Astrocyte (in vitro differentiated cells and primary cell): ENCODE measurements at regions not wholly inside any gene's neighbourhood (a gene's known extent, or its start where the extent isn't known, plus 50 kb on each side); places are given as distances from the start of the nearest gene placed in this dataset.

ENCODE experiments used
- DNase-seq: peaks from one replicate; pipeline ENCODE4 v3.0.0-alpha.2; 2010; ENCODE audit warnings: low read depth
- FAIRE-seq: peaks from 2 replicates; lab custom pipeline; 2011; peaks lifted over from hg19 to GRCh38; lab: Jason Lieb, UNC
- H2AFZ ChIP-seq: 2 replicates; pipeline ENCODE4 v1.6.0; 2012; ENCODE audit warnings: low read depth, low read length, inconsistent platforms
- H3K27ac ChIP-seq: 2 replicates; pipeline ENCODE4 v1.5.1; 2011; ENCODE audit warnings: low read depth, low read length, inconsistent platforms
- H3K27me3 ChIP-seq: 2 replicates; pipeline ENCODE4 v1.6.0; 2011; ENCODE audit warnings: low read length, inconsistent platforms; ENCODE audit not compliant: insufficient read depth
- H3K36me3 ChIP-seq: 2 replicates; pipeline ENCODE4 v1.5.1; 2011; ENCODE audit warnings: low read length, inconsistent platforms; ENCODE audit not compliant: insufficient read depth
- H3K4me1 ChIP-seq: 2 replicates; pipeline ENCODE4 v1.5.1; 2011; ENCODE audit warnings: low read length, inconsistent platforms; ENCODE audit not compliant: insufficient read depth
- H3K4me2 ChIP-seq: 2 replicates; pipeline ENCODE4 v1.6.0; 2012; ENCODE audit warnings: low read length, inconsistent platforms
- H3K4me3 ChIP-seq: 2 replicates; pipeline ENCODE4 v1.5.1; 2011; ENCODE audit warnings: low read depth, mild to moderate bottlenecking, low read length, inconsistent platforms; ENCODE audit not compliant: insufficient read depth
- H3K79me2 ChIP-seq: 2 replicates; pipeline ENCODE4 v1.6.0; 2012; ENCODE audit warnings: mild to moderate bottlenecking, low read length, inconsistent platforms; ENCODE audit not compliant: insufficient read depth
- H3K9ac ChIP-seq: 2 replicates; pipeline ENCODE4 v1.6.0; 2012; ENCODE audit warnings: mild to moderate bottlenecking, low read length, inconsistent platforms
- H3K9me3 ChIP-seq: 2 replicates; pipeline ENCODE4 v1.5.1; 2012; ENCODE audit warnings: low read depth, mild to moderate bottlenecking, low read length, inconsistent platforms; ENCODE audit not compliant: insufficient read depth
- H4K20me1 ChIP-seq: 2 replicates; pipeline ENCODE4 v1.6.0; 2012; ENCODE audit warnings: low read length, inconsistent platforms; ENCODE audit not compliant: insufficient read depth
- H3K27ac Mint-ChIP-seq: one replicate; pipeline ENCODE4 v1.8.0; 2021; ENCODE audit warnings: mild to moderate bottlenecking, mixed read lengths; ENCODE audit not compliant: unreplicated experiment
- H3K27me3 Mint-ChIP-seq: one replicate; pipeline ENCODE4 v1.8.0; 2021; ENCODE audit warnings: low read depth, mixed read lengths; ENCODE audit not compliant: unreplicated experiment
- H3K36me3 Mint-ChIP-seq: one replicate; pipeline ENCODE4 v1.8.0; 2021; ENCODE audit warnings: low read depth, mixed read lengths; ENCODE audit not compliant: unreplicated experiment
- H3K4me1 Mint-ChIP-seq: one replicate; pipeline ENCODE4 v1.8.0; 2021; ENCODE audit warnings: low read depth, mixed read lengths; ENCODE audit not compliant: unreplicated experiment
- H3K4me3 Mint-ChIP-seq: one replicate; pipeline ENCODE4 v1.8.0; 2021; ENCODE audit warnings: mild to moderate bottlenecking, moderate library complexity, mixed read lengths; ENCODE audit not compliant: unreplicated experiment
- H3K9me3 Mint-ChIP-seq: one replicate; pipeline ENCODE4 v1.8.0; 2021; ENCODE audit warnings: mild to moderate bottlenecking, mixed read lengths; ENCODE audit not compliant: unreplicated experiment
- EZH2 ChIP-seq: IDR thresholded peaks from 2 replicates; pipeline ENCODE4 v1.6.1; 2012; ENCODE audit warnings: mild to moderate bottlenecking, low read length, inconsistent platforms; ENCODE audit not compliant: insufficient read depth
- TF ChIP-seq, protein P1 (sequence below): IDR thresholded peaks from 2 replicates; pipeline ENCODE4 v1.5.1; 2011; ENCODE audit warnings: low read depth, mild to moderate bottlenecking, inconsistent platforms, low read length, moderate library complexity; ENCODE audit not compliant: insufficient read depth

- H3K4me2 ChIP-seq, result no peak overlapping the region
- TF ChIP-seq, protein P1, sequence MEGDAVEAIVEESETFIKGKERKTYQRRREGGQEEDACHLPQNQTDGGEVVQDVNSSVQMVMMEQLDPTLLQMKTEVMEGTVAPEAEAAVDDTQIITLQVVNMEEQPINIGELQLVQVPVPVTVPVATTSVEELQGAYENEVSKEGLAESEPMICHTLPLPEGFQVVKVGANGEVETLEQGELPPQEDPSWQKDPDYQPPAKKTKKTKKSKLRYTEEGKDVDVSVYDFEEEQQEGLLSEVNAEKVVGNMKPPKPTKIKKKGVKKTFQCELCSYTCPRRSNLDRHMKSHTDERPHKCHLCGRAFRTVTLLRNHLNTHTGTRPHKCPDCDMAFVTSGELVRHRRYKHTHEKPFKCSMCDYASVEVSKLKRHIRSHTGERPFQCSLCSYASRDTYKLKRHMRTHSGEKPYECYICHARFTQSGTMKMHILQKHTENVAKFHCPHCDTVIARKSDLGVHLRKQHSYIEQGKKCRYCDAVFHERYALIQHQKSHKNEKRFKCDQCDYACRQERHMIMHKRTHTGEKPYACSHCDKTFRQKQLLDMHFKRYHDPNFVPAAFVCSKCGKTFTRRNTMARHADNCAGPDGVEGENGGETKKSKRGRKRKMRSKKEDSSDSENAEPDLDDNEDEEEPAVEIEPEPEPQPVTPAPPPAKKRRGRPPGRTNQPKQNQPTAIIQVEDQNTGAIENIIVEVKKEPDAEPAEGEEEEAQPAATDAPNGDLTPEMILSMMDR, result no peak
- no peak for TF ChIP-seq EZH2
- H3K27ac Mint-ChIP-seq, result no peak overlapping the region
Measured at GRCh38 chr12:107560165-107560898, 125.3 kb upstream of the PWP1 start.

DNA sequence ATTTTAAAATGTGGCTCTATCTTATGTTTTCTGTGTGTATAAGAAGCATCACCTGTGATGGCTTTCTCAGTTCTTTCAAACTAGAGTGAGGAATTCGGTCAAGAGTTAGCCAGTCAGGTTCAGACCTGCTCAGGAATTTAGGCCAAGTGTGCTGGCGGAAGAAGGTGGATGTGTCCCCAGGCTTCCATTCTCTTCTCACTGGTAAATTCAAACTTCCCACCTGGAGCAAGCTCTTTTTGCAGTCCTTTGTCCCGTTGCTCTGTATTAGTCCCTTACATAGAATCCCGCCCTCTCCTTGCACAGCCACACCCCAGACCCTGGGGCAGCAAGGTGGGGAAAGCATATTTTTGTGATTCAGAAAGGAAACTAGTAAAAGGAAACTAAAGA lies 124.7 kb upstream of the PWP1 start:
- Histone ChIP-seq H3K36me3 (no peaks in the 10 kb centered on the region), H4K20me1 (no peaks in the 10 kb centered on the region), H3K4me1 (no peaks in the 10 kb centered on the region), H3K79me2 (no peaks in the 10 kb centered on the region), H3K4me3 (no peak overlapping the region), H3K9ac (no peak overlapping the region), H3K4me2 (no peak overlapping the region), H3K27ac (no peak overlapping the region), H3K9me3 (no peaks in the 10 kb centered on the region), H3K27me3 (no peaks in the 10 kb centered on the region), H2AFZ (no peak overlapping the region)
- Mint-ChIP-seq H3K9me3 (no peaks in the 10 kb centered on the region), H3K4me3 (no peak overlapping the region), H3K27me3 (no peaks in the 10 kb centered on the region), H3K27ac (no peak overlapping the region), H3K36me3 (no peaks in the 10 kb centered on the region), H3K4me1 (peaks cover 2% of the 10 kb centered on the region)
- FAIRE-seq (no peak), DNase-seq (no peak)
- TF ChIP-seq, protein P1, result no peak
- TF ChIP-seq EZH2, result no peak

More at GRCh38 chr12:107560165-107560898, 125.3 kb upstream of the PWP1 start:
- H3K9ac ChIP-seq, result no peak overlapping the region
- no peaks in the 10 kb centered on the region for H3K27me3 Mint-ChIP-seq
- no peaks in the 10 kb centered on the region for H4K20me1 ChIP-seq
- H3K27me3 ChIP-seq, result no peaks in the 10 kb centered on the region
- no peaks in the 10 kb centered on the region for H3K9me3 ChIP-seq
- H3K9me3 Mint-ChIP-seq, result no peaks in the 10 kb centered on the region
- H3K27ac ChIP-seq, result no peak overlapping the region
- H3K4me1 Mint-ChIP-seq, result peaks cover 2% of the 10 kb centered on the region
- H3K4me3 Mint-ChIP-seq, result no peak overlapping the region
- H3K4me1 ChIP-seq, result no peaks in the 10 kb centered on the region
- H2AFZ ChIP-seq, result no peak overlapping the region
- H3K36me3 Mint-ChIP-seq, result no peaks in the 10 kb centered on the region
- no peak overlapping the region for H3K4me3 ChIP-seq
- H3K79me2 ChIP-seq, result no peaks in the 10 kb centered on the region
- DNase-seq (no peak), FAIRE-seq (no peak)
- H3K36me3 ChIP-seq, result no peaks in the 10 kb centered on the region

DNA sequence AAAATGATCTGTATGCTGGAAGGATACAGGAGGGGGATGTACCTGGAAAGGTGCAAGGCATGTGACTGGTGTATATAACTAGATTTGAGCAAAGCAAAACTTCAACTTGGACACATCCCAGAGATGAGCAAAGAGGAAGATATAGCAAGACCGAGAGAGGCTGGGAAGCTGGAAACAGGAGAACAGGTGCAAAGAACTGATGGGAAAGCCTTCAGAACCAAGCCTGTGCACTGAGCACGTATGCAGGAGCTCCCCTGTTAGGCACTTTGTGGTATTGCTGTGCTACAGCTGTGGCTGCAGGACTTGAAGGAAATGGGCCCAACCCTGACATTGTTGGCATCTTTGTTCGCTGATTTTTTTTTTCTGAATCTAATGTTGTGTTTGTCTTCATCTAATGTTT lies 120.7 kb upstream of the PWP1 start:
- DNase-seq (no peak), FAIRE-seq (no peak)
- Mint-ChIP-seq H3K4me3 (no peak overlapping the region), H3K36me3 (no peaks in the 10 kb centered on the region), H3K27ac (no peak overlapping the region), H3K27me3 (no peaks in the 10 kb centered on the region), H3K4me1 (peaks cover 2% of the 10 kb centered on the region), H3K9me3 (no peaks in the 10 kb centered on the region)
- H3K9me3 ChIP-seq, result no peaks in the 10 kb centered on the region
- no peak overlapping the region for H3K4me2 ChIP-seq
- no peak overlapping the region for H3K4me3 ChIP-seq
- no peaks in the 10 kb centered on the region for H3K27me3 ChIP-seq
- no peaks in the 10 kb centered on the region for H3K79me2 ChIP-seq
- no peaks in the 10 kb centered on the region for H4K20me1 ChIP-seq
- no peaks in the 10 kb centered on the region for H3K4me1 ChIP-seq
- no peaks in the 10 kb centered on the region for H3K36me3 ChIP-seq
- H2AFZ ChIP-seq, result no peak overlapping the region
- no peak for TF ChIP-seq EZH2
- TF ChIP-seq, protein P1, result peak; percentile 25
- no peak overlapping the region for H3K9ac ChIP-seq
- H3K27ac ChIP-seq, result no peak overlapping the region
